Lung (tissue), 11 donors: ENCODE measurements at regions not wholly inside any gene's neighbourhood (a gene's known extent, or its start where the extent isn't known, plus 50 kb on each side); places are given as distances from the start of the nearest gene placed in this dataset.

Experiments
- ATAC-seq: fragments of 200-7000 bp; cut with Tn5 transposase; one replicate; pipeline ENCODE4 v1.9.1; 2020; ENCODE audit warnings: moderate number of reproducible peaks; ENCODE audit not compliant: insufficient read depth, low FRiP score
- DNase-seq, 3 donors: peaks; one replicate each; pipeline ENCODE4 v3.0.0-alpha.2; 2013 to 2017
- H3K27ac ChIP-seq, 2 donors: one replicate each; pipeline ENCODE4 v1.5.1; 2013; ENCODE audit warnings: mild to moderate bottlenecking in 2 of 2, moderate library complexity in 2 of 2, control low read depth in 1 of 2, inconsistent platforms in 1 of 2, low read depth in 1 of 2, low read length in 1 of 2
- H3K27me3 ChIP-seq, 3 donors: one replicate each; pipeline ENCODE4 v1.5.1; 2013; ENCODE audit warnings: low read length in 2 of 3; ENCODE audit not compliant: control insufficient read depth in 3 of 3, insufficient read depth in 3 of 3
- H3K36me3 ChIP-seq, 4 donors: one replicate each; pipeline ENCODE4 v1.5.1; 2013; ENCODE audit warnings: low read length in 4 of 4, mild to moderate bottlenecking in 1 of 4, moderate library complexity in 1 of 4; ENCODE audit not compliant: control insufficient read depth in 4 of 4, insufficient read depth in 4 of 4
- H3K4me1 ChIP-seq, 5 donors: one replicate each; pipeline ENCODE4 v1.5.1; 2013; ENCODE audit warnings: low read length in 5 of 5, mild to moderate bottlenecking in 2 of 5, moderate library complexity in 1 of 5; ENCODE audit not compliant: control insufficient read depth in 5 of 5, insufficient read depth in 5 of 5
- H3K4me3 ChIP-seq: one replicate; pipeline ENCODE4 v1.5.1; 2013; ENCODE audit warnings: mild to moderate bottlenecking, control low read depth, moderate library complexity
- H3K9ac ChIP-seq, 2 donors: one replicate each; pipeline ENCODE4 v1.5.1; 2013; ENCODE audit warnings: low read length in 2 of 2, control low read depth in 1 of 2; ENCODE audit not compliant: insufficient read depth in 1 of 2
- H3K9me3 ChIP-seq, 4 donors: one replicate each; pipeline ENCODE4 v1.5.1; 2013; ENCODE audit warnings: low read length in 3 of 4, mild to moderate bottlenecking in 1 of 4, moderate library complexity in 1 of 4; ENCODE audit not compliant: control insufficient read depth in 4 of 4, insufficient read depth in 3 of 4
- CTCF ChIP-seq: IDR thresholded peaks from 2 replicates; pipeline ENCODE4 v1.5.1; 2012; ENCODE audit warnings: mild to moderate bottlenecking; ENCODE audit errors: control extremely low read depth, extremely low read depth
- WGBS, 2 donors: extraction: QIAGEN DNeasy Blood & Tissue Kit; methylation state at CpG; one replicate each; pipeline ENCODE4 v1.1.7; 2013; 5-methylcytosine and 5-hydroxymethylcytosine counted together
- donor health status: control.
- donor health status: control.
- donor health status: Bipolar disorder and iron deficiency.
- donor health status: healthy.
- donor health status: DM: yes; HTN: yes; CAD: no.

GRCh38 chr1:19010995-19011844 lies 54.7 kb upstream of the IFFO2 start:
- WGBS, 2 donors = 39 to 52% methylated on average over 22 of the region's 22 CpGs
- H3K4me1 ChIP-seq = peaks cover 0 to 34% (median 18%) of the 10 kb centered on the region in 5 donors
- peak; percentile 78 for ATAC-seq
- peak overlapping the region in 1 of 2 donors; percentile 47 for H3K9ac ChIP-seq
- H3K27me3 ChIP-seq = no peaks in the 10 kb centered on the region
- H3K9me3 ChIP-seq = no peaks in the 10 kb centered on the region
- DNase-seq = peak; percentile 70 to 83 (median 76)
- H3K36me3 ChIP-seq = no peaks in the 10 kb centered on the region
- H3K27ac ChIP-seq = peak overlapping the region in 1 of 2 donors; percentile 70
- no peak for TF ChIP-seq CTCF
- H3K4me3 ChIP-seq = no peak overlapping the region

DNA sequence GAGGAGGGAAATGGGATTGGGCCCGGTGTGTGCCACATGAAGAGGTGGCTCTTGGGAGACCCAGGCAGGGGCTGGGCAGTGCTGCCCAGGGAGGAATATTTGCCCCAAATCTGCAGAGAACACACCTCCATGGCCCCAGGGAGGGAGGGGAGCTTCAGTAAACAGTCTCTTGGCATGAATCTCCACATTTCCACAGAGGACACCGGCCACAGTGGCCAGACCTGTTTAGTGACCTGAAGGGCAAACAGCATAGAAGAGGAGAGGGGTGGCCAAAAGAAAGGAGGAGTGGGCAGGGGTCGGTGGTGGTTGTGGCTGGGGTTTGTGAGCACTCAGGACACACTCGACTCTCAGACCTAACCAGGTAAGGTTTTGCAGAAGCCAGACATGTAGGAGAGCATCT lies 54.0 kb upstream of the IFFO2 start:
- 63 to 81% methylated on average over 4 of the region's 4 CpGs for WGBS, 2 donors
- no peak for ATAC-seq
- Histone ChIP-seq H3K4me1 (peaks cover 0 to 34% (median 18%) of the 10 kb centered on the region in 5 donors), H3K36me3 (no peaks in the 10 kb centered on the region), H3K9ac (no peak overlapping the region), H3K27me3 (no peaks in the 10 kb centered on the region), H3K4me3 (no peak overlapping the region), H3K9me3 (no peaks in the 10 kb centered on the region), H3K27ac (peak overlapping the region in 1 of 2 donors; percentile 70)
- DNase-seq = no peak
- TF ChIP-seq CTCF = no peak

GRCh38 chr1:19009882-19010321 lies 53.4 kb upstream of the IFFO2 start:
- Histone ChIP-seq H3K4me3 (no peak overlapping the region), H3K9ac (no peak overlapping the region), H3K27me3 (no peaks in the 10 kb centered on the region), H3K36me3 (no peaks in the 10 kb centered on the region), H3K4me1 (peaks cover 0 to 34% (median 18%) of the 10 kb centered on the region in 5 donors), H3K27ac (no peak overlapping the region), H3K9me3 (no peaks in the 10 kb centered on the region)
- WGBS, 2 donors = 71 to 73% methylated on average over 8 of the region's 8 CpGs
- DNase-seq (no peak), ATAC-seq (no peak)
- no peak for TF ChIP-seq CTCF
